ENCODE measurements at regions not wholly inside any gene's neighbourhood (a gene's known extent, or its start where the extent isn't known, plus 50 kb on each side); places are given as distances from the start of the nearest gene placed in this dataset.
"Not testable (repeated sequence)": the region's sequence is repeated elsewhere in the genome, so short reads cannot be mapped to it uniquely, and the experiment has no call there.

DNA sequence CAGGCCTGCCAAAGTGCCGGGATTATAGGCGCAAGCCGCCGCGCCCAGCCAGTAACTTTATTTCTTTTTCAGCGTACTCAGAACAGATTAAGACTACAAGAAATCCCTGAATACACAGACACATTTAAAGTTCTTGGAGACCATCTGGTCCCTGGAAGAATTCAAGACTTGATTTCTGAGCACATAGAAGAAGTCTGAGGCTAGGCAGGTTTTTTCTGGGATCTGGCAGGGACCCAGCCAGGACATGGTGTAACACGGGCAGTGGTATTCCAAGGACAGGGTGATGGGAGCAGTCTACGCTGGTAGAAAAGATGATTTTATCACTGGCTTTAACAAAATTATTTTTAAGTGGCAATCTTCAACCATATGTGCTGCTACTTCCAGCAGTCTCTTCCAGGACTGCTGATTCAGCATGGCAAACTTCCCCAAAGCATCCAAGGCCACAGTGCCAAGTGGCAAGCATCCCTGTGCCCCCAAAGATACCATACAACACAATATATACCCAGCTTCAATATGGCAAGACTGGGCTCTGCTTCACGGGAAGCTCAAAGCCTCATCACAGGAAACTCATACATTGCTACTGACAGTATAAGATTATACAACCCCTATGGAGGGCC, 105.2 kb upstream of the OR5AK2 start:
- FAIRE-seq = no peak

DNA sequence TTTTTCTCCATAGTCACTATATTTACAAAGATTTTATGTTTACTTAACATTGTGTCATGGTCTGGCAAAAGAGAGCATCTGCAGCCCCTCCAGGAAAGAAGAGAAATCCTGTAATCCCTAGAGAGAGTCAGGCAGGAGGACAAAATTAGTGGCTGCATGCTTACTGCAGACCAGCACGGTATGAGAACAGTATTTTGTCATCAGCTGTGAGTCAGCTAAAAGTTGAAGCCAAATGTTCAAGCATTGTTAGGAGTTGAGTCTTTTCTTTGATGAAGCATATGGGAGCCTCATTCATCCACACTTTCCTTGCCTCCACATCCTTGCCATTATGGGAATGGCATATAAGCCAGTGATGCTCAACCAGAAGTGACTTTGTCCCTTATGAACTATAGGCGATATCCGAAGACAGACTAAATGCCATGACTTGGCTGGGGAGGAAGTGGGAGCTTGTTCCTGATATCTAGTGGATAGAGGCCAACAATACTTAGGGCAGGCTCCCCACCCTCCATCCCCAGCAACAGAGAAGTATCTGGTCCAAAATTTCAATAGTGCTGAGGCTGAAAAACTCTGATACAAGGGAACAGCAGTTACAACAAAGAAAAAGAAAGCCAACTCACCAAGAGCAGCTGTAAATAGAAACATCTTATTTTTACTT, 112.0 kb upstream of the OR5AK2 start:
- FAIRE-seq = no peak
- no peak for DNase-seq (ENCODE audit: low spot score)

More for the DNA sequence above, 105.2 kb upstream of the OR5AK2 start:
- no peak for DNase-seq (ENCODE audit: low spot score)

DNA sequence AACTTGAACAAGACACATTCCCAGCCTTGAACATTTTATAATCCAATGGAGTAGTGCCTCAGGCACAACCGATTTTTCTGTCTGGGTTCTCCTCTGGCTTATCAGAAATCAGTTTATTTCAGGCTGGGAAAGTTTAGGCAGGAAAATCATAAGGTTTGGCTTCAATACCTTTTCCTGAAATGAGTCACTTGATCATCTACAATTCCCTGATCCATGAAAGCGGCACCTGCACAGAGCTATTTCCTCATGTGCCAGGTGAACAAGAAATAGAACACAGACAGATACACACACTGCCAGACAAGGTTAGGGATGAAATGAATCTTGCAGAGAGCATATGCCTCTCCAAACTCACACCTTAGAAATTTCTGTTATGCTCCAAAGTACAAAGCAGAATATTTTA, 106.7 kb upstream of the OR9G4 start:
- DNase-seq (ENCODE audit: low spot score) (no peak), FAIRE-seq (no peak)

DNA sequence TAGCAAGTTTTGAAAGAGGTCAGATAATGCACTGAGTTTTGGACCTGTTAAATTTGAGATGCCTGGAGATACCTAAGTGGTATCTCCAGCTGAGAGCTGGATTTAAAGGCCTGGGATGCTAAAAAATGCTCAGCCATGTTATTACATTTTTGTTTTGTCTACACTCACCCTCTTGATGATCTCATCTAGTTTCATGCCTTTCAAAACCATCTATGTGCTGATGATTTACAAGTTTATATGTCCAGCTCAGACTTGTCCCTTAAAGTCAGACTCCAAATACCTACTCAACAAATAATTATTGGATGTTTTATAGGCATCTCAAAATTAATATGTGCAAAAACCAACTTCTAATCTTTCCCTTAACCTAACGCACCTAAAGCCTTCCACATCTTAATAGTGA, 103.6 kb upstream of the OR9G4 start:
- DNase-seq (ENCODE audit: low spot score) (no peak), FAIRE-seq (no peak)

DNA sequence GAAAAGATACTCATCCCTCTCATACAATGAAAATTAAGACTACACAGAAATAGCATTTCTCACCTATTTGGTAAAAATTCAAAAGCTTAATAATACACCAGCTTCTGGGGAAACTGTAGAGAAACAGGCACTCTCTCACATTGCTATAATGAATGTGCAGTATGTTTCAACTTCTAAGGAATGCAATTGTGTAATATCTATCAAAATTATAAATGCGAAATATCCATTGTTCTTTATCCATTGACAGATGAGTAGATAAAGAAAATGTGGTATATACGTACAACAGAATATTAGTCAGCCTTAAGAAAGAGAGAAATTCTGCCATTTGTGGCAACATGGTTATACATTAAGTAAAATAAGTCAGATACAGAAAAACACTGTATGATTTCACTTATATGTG, 101.4 kb upstream of the OR9G4 start:
- FAIRE-seq = no peak
- no peak for DNase-seq (ENCODE audit: low spot score)

DNA sequence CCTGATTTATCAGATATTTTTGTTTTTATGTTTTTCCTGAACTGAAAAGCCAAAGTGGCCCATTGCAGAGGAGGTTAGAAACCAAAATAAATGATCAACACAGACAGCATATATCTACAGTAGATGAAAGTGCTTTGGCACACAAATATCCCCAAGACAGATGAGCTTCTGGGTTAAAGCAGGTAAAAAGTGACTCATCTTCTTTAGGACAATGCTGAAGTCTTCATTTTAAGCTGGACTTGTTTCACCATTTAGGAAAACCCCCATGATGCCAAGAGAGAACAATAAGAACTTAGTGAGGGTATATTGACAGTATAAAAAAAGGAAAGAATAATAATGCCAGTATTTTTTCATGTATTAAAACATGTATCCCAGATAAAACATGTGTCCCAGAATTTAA, 100.8 kb upstream of the OR9G4 start:
- no peak for FAIRE-seq
- DNase-seq (ENCODE audit: low spot score) = no peak

DNA sequence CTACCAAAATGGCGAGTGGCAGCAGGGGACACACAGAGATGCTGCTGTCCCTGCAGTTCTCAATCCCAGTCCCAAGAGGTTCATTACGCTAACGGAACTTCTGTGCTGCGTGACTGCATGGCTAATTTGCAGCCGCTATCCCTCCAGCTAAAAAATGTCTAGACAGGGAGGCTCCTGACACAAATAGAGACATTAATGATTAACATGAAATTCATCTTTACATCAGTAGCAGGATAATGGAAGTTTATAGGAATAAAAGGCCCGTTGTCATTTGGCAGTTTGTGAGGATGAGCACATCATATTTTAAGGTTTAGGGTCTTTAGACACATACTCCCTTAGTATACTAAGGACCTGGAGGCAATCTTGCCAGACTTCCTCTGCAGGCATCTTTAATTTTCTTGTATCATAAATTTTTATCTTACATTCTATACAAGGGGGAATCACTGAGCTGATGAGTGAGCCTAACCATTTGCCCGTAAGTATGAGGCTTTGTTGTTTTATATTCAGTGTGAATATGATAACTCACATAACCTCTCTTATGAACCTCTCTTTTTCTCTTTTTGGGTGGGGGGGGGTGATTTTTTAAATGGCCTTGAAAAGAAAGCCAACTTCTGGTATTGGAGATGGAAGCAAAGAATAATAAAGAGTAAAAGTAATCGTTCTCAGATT, 99.8 kb upstream of the OR9G4 start:
- DNase-seq (ENCODE audit: low spot score) = no peak
- no peak for FAIRE-seq

DNA sequence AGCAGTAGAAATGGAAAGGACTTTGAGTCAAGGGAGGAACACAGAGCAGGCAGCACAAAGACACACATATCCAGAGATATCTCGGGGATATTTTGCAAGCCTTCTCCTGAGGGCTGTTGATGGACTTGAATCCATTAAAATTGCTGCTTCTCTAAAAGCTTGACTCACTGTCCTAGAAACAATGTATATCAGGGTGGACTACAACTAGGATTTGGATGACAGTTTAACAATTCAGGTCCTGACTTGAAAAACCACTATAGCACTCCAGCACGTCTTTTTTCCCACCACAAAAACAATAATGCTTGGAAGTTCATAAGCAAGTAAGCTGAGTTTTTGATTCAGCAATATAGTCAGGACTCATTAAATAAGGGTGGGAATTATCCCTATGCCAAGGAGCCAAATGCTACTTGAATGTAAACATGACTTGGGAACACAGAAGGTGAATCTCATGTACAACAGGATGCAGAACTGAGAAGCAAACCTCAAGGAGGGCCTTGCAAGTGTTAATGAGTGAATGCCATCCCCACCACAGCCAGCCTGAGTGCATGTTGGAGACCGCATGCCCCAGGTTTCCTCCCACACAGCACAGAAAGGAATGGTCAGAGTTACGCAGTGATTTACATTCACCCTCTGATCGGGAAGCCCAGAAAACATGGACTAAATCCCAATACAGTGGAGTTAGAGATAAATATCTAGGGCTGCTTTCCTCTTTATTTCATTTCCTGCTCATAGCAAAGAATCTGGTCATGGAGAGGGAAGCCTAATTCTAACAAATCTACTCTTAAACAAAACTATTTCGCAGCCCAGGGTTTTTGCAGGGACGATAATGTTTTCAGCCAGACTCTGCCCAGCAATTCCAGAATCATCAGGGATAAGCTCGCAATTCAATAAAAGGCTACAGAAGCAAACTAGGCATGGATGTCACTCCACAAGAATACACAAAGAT, 98.4 kb upstream of the OR9G4 start:
- DNase-seq (ENCODE audit: low spot score) (no peak), FAIRE-seq (no peak)

DNA sequence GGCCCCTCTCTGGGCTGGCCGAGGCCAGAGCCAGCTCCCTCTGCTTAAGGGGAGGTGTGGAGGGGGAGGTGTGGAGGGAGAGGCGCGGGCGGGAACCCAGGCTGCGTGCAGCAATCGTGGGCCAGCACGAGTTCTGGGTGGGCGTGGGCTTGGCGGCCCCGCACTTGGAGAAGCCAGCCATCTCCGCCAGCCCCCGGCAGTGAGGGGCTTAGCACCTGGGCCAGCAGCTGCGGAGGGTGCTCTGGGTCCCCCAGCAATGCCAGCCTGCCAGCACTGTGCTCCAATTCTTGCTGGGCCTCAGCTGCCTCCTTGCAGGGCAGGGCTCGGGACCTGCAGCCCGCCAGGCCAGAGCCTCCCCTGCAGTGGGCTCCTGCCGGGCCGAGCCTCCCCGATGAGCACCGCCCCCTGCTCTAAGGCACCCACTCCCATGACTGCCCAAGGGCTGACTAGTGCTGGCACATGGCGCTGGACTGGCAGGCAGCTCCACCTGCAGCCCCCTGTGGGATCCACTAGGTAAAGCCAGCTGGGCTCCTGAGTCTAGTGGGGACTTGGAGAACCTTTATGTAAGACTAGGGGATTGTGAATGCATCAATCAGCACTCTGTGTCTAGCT, 96.7 kb upstream of the OR9G4 start:
- no peak for FAIRE-seq
- DNase-seq (ENCODE audit: low spot score) = no peak

DNA sequence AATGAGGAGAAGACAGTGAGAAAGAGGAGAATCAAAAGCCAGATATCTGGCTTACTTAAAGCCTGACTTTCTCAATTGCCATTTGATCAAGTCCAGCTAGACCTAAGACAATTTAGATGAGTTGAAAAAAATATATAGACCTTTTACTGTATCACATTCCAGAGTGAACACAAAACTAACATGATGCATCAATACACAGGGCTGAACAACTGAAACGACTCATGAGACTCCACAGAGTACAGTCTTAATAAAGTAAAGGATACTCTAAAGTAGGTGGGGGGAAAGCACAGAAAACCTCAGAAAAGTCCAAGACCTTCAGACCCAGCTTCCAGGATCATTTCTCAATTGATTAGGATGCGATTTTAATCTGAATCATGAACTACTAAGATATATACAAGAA, 95.3 kb upstream of the OR9G4 start:
- FAIRE-seq = no peak
- no peak for DNase-seq (ENCODE audit: low spot score)

DNA sequence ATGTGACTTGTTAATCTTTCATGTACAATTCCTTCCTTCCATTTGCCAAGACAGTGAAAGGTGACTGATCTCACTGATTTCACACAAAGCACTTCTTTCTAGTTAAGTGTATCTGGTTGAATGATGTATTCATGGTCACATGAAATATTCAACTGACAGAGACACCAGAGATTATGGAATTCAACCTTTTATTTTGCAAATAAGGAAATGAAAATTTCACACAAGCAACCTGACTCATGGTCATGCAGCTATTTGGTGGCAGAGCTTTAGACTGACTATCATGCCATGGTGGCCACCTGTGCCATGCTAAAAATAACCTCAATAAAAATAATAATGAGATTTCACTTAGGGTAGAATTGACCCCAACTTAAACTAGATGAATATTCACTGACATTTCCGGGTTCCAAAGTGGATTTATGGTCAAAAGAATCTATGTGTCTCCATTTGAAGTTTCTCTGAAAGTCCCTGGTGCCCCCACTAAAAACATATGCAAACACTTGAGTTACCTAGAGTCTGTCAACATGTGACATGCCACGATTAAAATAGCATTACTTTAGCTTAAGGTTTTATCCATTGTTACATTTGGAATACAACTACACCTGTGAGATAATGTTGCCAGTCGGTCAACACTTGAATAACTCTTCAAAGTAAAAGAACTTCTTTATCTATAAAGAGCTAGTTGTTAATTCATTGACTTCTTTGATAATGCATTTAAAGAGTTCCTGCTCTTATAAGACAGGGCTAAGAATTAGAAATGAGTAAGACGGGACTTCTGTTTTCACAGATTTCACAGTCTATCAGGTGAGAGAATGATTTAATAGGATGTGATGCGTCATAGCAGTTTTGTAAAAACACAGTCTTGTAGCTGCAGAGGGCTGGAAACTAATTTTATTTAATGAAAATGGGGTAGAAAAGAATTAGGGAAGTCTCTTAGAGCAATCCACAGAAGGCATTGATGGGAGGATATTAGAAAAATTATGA, 94.6 kb upstream of the OR9G4 start:
- FAIRE-seq (no peak), DNase-seq (ENCODE audit: low spot score) (no peak)

DNA sequence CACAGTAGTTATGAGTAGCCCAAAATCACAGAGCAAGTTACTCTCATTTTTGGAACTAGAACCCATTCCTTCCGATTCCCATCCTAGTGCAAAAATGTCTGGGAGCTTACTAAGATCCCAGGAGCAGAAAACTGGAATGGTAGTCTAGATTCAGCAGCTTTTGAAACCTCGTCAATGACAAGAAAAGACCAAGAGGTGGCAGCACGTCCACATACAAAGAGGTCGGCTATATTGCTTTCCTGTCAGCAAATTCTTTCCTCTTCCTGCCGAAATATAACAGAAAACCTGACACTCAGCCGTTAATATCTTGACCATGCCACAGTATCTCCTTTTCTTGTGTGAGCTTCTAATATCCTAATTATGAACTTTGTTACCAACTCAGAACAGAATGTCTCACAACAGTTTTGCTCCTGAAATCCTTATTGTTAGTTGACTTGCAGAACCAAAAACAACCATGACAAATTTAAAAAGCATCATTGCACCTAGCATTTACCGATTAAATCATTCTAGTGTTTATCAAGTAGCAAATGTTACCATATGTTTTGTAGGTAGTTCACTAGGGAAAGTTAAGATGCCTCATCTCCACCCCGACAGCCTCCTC, 92.8 kb upstream of the OR9G4 start:
- FAIRE-seq = no peak
- peak; percentile 57 for DNase-seq (ENCODE audit: low spot score)

DNA sequence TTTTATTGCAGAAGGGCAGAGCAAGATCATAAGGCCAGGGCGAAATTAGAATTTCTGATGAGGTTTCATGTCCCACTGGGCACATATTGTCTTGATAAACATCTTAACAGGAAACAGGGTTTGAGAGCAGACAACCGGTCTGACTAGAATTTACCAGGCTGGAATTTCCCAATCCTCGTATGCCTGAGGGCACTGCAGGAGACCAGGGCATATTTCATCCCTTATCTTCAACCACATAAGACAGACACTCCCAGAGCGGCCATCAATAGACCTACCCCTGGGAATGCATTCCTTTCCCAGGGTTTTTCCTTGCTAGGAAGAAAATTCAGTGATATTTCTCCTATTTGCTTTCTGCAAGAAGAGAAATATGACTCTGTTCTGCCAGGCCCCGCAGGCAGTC, 78.9 kb upstream of the OR9G4 start:
- FAIRE-seq; DNase-seq (ENCODE audit: low spot score): not testable (repeated sequence)

DNA sequence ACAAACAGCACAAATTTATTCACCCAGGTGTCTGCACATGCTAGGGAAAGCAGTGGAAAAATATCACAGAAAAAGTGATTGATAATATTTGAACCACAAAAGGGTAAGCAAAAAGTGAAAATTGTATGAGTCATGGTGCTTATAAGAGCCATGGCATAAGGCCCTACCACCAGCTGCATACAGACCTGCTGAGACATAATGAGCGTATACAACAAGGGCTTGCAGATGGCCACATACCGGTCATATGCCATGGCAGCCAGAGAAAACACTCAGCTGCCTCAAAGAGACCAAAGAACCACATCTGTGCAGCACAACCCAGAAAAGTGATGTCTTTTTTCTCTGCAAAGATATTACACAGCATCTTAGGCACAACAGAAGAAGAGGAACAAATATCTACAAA, 71.4 kb upstream of the OR9G4 start:
- DNase-seq (ENCODE audit: low spot score) = peak; percentile 7
- FAIRE-seq = no peak

DNA sequence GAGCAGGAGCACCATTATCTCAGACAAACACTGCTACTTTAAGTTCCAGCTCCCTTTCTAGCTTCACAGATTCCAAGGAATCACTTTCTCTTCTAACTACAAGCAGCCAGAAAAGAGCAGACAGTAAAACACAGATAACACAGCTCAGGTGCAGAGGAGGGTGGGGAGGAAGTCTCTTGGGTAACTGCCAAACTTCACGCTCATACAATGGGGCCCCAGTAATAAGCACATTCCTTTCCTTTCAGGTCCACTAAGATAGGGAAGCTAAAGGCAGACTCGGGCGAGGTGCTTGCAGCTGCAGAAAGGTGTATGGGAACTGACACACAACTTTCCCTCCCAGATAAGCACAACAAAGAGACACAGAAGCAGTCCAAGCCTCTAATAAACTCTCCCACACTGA, 69.2 kb upstream of the OR9G4 start:
- FAIRE-seq = no peak
- DNase-seq (ENCODE audit: low spot score) = no peak

DNA sequence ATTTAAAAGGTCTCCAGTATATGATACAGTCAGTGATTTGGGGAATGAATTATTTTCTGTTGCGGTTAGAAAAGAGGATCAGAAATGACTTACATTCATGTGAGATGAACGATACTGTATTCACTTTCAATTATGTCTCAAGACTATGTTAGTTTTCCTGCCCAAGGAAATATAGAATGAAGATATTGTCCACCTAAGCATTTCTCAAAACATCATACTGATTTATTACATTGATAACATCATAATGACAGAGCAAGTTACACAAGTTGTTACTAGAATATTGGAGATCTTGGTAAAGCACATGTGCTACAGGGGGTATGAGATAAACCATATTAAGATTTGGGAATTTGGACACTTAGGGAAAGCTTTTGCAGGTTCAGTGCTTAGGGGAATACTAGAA, 67.8 kb upstream of the OR9G4 start:
- FAIRE-seq (no peak), DNase-seq (ENCODE audit: low spot score) (no peak)

DNA sequence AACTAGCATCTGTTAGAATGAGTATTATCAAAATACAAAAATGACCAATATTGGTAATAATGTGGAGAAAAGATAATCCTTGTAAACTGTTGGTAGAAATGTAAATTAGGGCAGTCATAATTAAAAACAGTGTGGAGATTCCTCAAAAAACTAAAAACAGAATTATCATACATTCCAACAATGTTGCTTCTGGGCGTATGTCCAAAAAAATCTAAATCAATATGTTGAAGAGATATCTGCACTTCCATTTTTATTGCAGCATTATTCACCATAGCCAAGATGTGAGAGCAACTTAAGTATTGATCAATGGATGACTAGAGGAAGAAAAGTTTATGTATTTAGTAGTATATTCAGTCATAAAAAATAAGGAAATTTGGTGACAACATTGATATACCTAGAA, 59.8 kb upstream of the OR9G4 start:
- no peak for FAIRE-seq
- DNase-seq (ENCODE audit: low spot score) = no peak

DNA sequence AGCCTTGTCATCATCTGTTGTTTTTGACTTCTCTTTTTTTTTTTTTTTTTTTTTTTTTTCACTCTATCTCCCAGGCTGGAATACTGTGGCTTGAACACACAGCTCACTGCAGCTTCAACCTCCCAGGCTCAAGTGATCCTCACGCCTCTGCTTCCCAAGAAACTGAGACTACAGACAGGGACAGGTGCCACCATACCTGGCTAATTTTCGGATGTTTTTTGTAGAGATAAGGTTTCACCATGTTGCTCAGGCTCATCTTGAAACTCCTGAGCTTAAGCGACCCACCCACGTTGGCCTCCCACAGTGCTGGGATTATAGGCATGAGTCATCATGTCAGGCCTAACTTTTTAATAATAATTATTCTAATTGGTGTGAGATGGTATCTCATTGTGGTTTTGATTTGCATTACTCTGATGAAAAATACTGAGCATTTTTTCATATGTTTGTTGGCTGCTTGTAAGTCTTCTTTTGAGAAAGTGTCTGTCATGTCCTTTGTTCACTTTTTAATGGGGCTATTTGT, 51.3 kb upstream of the OR9G4 start:
- FAIRE-seq (no peak), DNase-seq (ENCODE audit: low spot score) (no peak)

Data from urothelium cell line (cell line).